ENCODE measurements at regions not wholly inside any gene's neighbourhood (a gene's known extent, or its start where the extent isn't known, plus 50 kb on each side); places are given as distances from the start of the nearest gene placed in this dataset.

DNA sequence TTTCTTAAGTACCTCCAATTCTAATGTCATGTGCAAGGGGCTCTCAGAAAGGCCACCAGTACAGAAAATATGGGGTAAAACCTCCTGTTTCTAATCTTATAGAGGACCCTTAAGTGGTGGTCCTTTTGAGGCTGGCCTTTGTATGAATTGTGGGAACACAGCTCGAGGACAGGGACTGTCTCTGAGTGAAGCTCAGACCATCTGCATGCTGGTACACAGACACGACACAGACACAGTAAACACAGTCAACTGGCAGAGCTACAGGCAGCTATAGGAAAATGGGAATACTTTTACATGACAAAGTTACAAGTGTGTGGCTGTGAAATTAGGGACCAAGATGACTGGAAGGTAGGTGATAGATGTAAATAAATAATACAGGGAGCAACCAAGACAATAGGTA is 143.9 kb upstream of the PREP start:
- TF ChIP-seq, protein P1, sequence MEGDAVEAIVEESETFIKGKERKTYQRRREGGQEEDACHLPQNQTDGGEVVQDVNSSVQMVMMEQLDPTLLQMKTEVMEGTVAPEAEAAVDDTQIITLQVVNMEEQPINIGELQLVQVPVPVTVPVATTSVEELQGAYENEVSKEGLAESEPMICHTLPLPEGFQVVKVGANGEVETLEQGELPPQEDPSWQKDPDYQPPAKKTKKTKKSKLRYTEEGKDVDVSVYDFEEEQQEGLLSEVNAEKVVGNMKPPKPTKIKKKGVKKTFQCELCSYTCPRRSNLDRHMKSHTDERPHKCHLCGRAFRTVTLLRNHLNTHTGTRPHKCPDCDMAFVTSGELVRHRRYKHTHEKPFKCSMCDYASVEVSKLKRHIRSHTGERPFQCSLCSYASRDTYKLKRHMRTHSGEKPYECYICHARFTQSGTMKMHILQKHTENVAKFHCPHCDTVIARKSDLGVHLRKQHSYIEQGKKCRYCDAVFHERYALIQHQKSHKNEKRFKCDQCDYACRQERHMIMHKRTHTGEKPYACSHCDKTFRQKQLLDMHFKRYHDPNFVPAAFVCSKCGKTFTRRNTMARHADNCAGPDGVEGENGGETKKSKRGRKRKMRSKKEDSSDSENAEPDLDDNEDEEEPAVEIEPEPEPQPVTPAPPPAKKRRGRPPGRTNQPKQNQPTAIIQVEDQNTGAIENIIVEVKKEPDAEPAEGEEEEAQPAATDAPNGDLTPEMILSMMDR (tag by site-specific recombination; IDR thresholded peaks at IDR 0.05), result no peak
- no peak for TF ChIP-seq GLI2 (tag by site-specific recombination; IDR thresholded peaks at IDR 0.05; ENCODE audit: borderline replicate concordance, low read depth)
- TF ChIP-seq, protein P2, sequence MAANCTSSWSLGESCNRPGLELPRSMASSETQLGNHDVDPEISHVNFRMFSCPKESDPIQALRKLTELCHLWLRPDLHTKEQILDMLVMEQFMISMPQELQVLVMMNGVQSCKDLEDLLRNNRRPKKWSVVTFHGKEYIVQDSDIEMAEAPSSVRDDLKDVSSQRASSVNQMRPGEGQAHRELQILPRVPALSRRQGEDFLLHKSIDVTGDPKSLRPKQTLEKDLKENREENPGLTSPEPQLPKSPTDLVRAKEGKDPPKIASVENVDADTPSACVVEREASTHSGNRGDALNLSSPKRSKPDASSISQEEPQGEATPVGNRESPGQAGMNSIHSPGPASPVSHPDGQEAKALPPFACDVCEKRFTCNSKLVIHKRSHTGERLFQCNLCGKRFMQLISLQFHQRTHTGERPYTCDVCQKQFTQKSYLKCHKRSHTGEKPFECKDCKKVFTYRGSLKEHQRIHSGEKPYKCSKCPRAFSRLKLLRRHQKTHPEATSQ (tag by site-specific recombination; IDR thresholded peaks at IDR 0.05), result no peak
